ENCODE measurements at regions not wholly inside any gene's neighbourhood (a gene's known extent, or its start where the extent isn't known, plus 50 kb on each side); places are given as distances from the start of the nearest gene placed in this dataset.

- Histone ChIP-seq H3K9me3 (no peaks in the 10 kb centered on the region), H3K4me1 (no peaks in the 10 kb centered on the region), H3K4me3 (ENCODE audit: low read depth, low read length) (no peak overlapping the region), H3K27me3 (peaks cover 58% of the 10 kb centered on the region), H3K36me3 (no peaks in the 10 kb centered on the region)
- TF ChIP-seq CTCF (IDR thresholded peaks at IDR 0.05; ENCODE audit: low read depth, low read length) = no peak
- no peak for DNase-seq
Observed at GRCh38 chr13:111956261-111957151, 110.4 kb upstream of the SOX1 start.

GRCh38 chr13:111957913-111958450 lies 109.0 kb upstream of the SOX1 start:
- H3K36me3 ChIP-seq = no peaks in the 10 kb centered on the region
- DNase-seq = no peak
- H3K27me3 ChIP-seq = peaks cover 64% of the 10 kb centered on the region
- H3K4me3 ChIP-seq (ENCODE audit: low read depth, low read length) = no peak overlapping the region
- TF ChIP-seq CTCF (IDR thresholded peaks at IDR 0.05; ENCODE audit: low read depth, low read length) = no peak
- H3K4me1 ChIP-seq = no peaks in the 10 kb centered on the region
- no peaks in the 10 kb centered on the region for H3K9me3 ChIP-seq

- no peak for DNase-seq
- Histone ChIP-seq H3K4me1 (no peaks in the 10 kb centered on the region), H3K4me3 (ENCODE audit: low read depth, low read length) (no peak overlapping the region), H3K9me3 (no peaks in the 10 kb centered on the region), H3K36me3 (no peaks in the 10 kb centered on the region), H3K27me3 (peaks cover 61% of the 10 kb centered on the region)
- TF ChIP-seq CTCF (IDR thresholded peaks at IDR 0.05; ENCODE audit: low read depth, low read length) = no peak
Observed at GRCh38 chr13:111958612-111959395, 108.1 kb upstream of the SOX1 start.

GRCh38 chr13:111960152-111960772 lies 106.7 kb upstream of the SOX1 start:
- no peak for DNase-seq
- no peak overlapping the region for H3K4me3 ChIP-seq (ENCODE audit: low read depth, low read length)
- TF ChIP-seq CTCF (IDR thresholded peaks at IDR 0.05; ENCODE audit: low read depth, low read length) = no peak
- no peaks in the 10 kb centered on the region for H3K4me1 ChIP-seq
- H3K36me3 ChIP-seq = no peaks in the 10 kb centered on the region
- H3K9me3 ChIP-seq = no peaks in the 10 kb centered on the region
- peaks cover 62% of the 10 kb centered on the region for H3K27me3 ChIP-seq

GRCh38 chr13:111961236-111961635 lies 105.7 kb upstream of the SOX1 start:
- DNase-seq = no peak
- no peak for TF ChIP-seq CTCF (IDR thresholded peaks at IDR 0.05; ENCODE audit: low read depth, low read length)
- no peaks in the 10 kb centered on the region for H3K9me3 ChIP-seq
- H3K36me3 ChIP-seq = no peaks in the 10 kb centered on the region
- H3K4me3 ChIP-seq (ENCODE audit: low read depth, low read length) = no peak overlapping the region
- H3K4me1 ChIP-seq = no peaks in the 10 kb centered on the region
- peaks cover 68% of the 10 kb centered on the region for H3K27me3 ChIP-seq

All from BE2C (cell line).